ENCODE measurements at regions not wholly inside any gene's neighbourhood (a gene's known extent, or its start where the extent isn't known, plus 50 kb on each side); places are given as distances from the start of the nearest gene placed in this dataset.

DNA sequence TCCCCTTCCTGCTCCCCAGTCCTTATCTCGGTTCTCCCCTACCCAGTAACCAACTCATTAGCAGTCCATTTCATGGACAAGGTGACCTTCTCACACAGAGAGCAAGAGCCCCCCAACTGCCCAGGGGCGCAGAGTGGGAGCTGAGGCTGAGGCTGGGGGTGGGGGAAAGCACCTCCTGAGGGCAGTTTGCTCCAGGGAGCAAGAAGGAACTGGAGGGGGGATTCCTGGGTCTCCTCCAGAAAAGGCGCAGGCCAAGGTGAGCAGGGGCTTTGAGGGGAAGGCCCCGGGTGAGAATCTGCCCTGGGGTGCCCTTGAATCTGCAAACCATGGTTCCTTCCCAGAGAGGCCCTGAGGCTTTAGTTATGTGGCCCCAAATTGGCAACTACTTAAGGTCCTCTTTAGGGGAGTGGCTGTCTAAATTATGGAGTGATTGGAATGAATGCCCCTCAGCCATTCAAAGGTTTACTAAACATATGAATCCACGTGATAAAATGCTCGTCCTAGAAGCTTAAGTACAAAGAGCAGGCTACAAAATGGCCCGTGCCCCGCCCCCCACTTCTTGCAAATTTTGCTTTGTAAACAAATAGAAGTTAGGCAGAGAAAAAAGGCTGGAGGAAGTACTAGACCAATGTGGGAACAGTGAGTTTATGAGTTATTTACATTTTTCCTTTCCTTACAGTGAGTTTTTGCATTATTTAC, 123.5 kb upstream of the HS6ST1 start:
- no peak for DNase-seq (ENCODE audit: low read depth)
- no peak overlapping the region for H3K4me3 ChIP-seq (ENCODE audit: low read depth, low read length)
- TF ChIP-seq, protein P1, sequence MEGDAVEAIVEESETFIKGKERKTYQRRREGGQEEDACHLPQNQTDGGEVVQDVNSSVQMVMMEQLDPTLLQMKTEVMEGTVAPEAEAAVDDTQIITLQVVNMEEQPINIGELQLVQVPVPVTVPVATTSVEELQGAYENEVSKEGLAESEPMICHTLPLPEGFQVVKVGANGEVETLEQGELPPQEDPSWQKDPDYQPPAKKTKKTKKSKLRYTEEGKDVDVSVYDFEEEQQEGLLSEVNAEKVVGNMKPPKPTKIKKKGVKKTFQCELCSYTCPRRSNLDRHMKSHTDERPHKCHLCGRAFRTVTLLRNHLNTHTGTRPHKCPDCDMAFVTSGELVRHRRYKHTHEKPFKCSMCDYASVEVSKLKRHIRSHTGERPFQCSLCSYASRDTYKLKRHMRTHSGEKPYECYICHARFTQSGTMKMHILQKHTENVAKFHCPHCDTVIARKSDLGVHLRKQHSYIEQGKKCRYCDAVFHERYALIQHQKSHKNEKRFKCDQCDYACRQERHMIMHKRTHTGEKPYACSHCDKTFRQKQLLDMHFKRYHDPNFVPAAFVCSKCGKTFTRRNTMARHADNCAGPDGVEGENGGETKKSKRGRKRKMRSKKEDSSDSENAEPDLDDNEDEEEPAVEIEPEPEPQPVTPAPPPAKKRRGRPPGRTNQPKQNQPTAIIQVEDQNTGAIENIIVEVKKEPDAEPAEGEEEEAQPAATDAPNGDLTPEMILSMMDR (conservative IDR thresholded peaks at IDR 0.05; ENCODE audit: low read depth, low read length), result no peak

DNA sequence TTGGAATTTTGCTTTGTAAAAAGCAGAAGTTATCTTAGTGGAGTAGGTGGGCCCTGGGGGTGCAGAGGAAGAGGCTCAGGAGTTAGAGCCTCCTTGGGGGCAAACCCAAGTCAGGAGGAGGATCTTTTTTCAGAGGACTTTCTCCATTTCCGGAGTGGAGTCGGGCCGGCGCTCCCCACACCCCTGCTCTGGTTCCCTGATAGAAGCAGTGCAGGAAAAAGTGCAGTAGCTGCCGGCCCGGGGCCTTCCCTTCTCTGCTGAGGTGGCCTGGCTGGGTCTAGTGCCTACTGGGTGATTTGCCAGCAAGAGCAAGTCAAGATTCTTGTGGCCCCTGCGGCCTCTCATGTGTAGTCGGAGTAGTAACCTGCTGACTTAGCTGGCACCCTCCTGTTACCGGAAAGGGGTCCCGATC, 124.2 kb upstream of the HS6ST1 start:
- TF ChIP-seq, protein P1 (conservative IDR thresholded peaks at IDR 0.05; ENCODE audit: low read depth, low read length), result no peak
- H3K4me3 ChIP-seq (ENCODE audit: low read depth, low read length), result no peak overlapping the region
- DNase-seq (ENCODE audit: low read depth), result no peak

DNA sequence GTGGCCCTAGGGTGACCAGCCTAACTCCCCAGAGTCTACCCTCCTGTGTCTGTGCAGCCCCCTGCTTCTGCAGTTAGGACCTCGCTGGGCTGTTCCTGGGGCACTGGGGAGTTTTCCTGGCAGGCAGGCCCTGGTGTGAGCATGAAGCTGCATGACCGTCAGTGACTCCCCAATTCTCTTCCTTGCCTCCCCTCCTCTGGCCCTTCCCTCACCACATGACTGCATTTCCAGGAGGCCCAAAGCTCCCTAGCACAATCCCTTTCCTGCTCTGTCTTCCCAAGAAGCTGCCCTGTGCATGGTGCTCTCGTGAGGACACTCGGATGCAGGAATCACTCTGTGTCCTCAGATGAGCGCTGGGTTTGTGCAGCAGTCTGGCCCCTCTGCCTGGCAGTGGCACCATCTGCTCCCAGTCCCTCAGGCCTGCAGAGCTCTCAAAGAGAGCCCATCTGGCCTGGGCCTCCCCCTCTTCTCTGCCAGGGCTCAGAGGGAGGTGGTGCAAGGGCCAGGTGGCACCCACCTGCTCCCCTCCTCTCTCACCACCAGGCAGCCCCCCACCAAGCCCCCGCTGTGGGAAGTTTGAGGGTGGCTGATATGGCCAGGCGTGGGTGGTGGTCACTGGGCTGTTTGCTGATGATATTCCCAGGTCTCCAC, 125.6 kb upstream of the HS6ST1 start:
- no peak for DNase-seq (ENCODE audit: low read depth)
- TF ChIP-seq, protein P1 (conservative IDR thresholded peaks at IDR 0.05; ENCODE audit: low read depth, low read length), result no peak
- no peak overlapping the region for H3K4me3 ChIP-seq (ENCODE audit: low read depth, low read length)

DNA sequence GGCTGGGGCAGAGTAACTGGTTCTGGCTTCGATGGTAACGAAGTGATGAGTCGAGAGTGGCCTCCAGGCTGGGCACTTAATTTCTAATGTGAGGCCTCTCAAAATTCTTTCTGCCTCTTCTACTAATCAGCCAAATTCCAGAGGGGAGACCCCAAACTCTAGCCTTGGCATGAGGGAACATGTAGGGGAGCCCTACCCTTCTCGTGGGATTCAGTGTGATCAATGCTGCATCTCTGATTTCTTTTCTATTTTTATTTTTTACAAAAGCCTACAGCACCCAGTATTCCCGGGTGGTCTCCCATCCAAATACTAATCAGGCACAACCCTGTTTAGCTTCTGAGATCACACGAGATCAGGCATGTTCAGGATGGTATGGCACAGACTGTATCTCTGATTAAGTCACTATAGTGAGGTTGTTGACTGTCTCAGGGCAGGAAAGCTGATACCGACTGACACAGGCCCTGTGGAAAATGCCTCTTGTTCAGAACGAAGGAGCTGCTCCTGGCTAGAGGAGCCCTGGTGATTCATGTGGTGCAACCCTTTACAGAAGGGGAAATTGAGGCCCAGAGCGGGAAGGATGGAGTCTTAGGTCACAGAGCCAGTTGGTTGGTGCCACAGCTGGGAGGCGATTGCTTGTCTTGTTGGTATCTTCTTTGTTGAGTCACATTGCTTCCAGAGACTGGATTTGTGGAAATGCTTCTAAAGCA, 126.3 kb upstream of the HS6ST1 start:
- DNase-seq (ENCODE audit: low read depth), result no peak
- no peak overlapping the region for H3K4me3 ChIP-seq (ENCODE audit: low read depth, low read length)
- TF ChIP-seq, protein P1 (conservative IDR thresholded peaks at IDR 0.05; ENCODE audit: low read depth, low read length), result no peak

DNA sequence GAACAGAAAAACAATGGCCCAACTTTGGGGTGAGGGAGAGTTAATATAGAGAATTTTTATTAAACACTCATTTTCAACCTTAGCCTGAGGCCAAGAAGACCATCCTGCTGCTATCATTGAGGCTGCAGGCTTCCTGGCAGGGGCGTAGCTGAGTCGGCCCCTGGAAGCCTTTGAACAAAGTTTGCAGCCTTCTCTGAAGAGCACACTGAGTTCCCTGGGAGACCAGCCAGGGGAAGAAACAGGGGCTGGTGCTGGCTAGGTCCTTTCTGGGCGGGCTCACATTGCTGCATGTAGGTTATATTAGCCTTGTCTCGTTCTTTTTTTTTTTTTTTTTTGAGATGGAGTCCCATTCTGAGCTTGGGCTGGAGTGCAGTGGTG, 126.8 kb upstream of the HS6ST1 start:
- H3K4me3 ChIP-seq (ENCODE audit: low read depth, low read length), result no peak overlapping the region
- TF ChIP-seq, protein P1 (conservative IDR thresholded peaks at IDR 0.05; ENCODE audit: low read depth, low read length), result no peak
- no peak for DNase-seq (ENCODE audit: low read depth)

- H3K4me3 ChIP-seq (ENCODE audit: low read depth, low read length), result no peak overlapping the region
- TF ChIP-seq, protein P1 (conservative IDR thresholded peaks at IDR 0.05; ENCODE audit: low read depth, low read length), result no peak
- DNase-seq (ENCODE audit: low read depth), result no peak
Measured at GRCh38 chr2:128446049-128446873, 127.6 kb upstream of the HS6ST1 start.
